ENCODE measurements at regions not wholly inside any gene's neighbourhood (a gene's known extent, or its start where the extent isn't known, plus 50 kb on each side); places are given as distances from the start of the nearest gene placed in this dataset.
"Not testable (repeated sequence)": the region's sequence is repeated elsewhere in the genome, so short reads cannot be mapped to it uniquely, and the experiment has no call there.

- TF ChIP-seq, protein P1, sequence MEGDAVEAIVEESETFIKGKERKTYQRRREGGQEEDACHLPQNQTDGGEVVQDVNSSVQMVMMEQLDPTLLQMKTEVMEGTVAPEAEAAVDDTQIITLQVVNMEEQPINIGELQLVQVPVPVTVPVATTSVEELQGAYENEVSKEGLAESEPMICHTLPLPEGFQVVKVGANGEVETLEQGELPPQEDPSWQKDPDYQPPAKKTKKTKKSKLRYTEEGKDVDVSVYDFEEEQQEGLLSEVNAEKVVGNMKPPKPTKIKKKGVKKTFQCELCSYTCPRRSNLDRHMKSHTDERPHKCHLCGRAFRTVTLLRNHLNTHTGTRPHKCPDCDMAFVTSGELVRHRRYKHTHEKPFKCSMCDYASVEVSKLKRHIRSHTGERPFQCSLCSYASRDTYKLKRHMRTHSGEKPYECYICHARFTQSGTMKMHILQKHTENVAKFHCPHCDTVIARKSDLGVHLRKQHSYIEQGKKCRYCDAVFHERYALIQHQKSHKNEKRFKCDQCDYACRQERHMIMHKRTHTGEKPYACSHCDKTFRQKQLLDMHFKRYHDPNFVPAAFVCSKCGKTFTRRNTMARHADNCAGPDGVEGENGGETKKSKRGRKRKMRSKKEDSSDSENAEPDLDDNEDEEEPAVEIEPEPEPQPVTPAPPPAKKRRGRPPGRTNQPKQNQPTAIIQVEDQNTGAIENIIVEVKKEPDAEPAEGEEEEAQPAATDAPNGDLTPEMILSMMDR (IDR thresholded peaks at IDR 0.05) = no peak
- H3K9me3 Mint-ChIP-seq = peaks cover 39% of the 10 kb centered on the region
- H3K27me3 Mint-ChIP-seq (ENCODE audit: insufficient read depth) = no peaks in the 10 kb centered on the region
Measured at GRCh38 chr16:5296176-5296575, 198.6 kb upstream of the EEF2KMT start.

GRCh38 chr16:5295304-5295703 is 197.7 kb upstream of the EEF2KMT start:
- peaks cover 41% of the 10 kb centered on the region for H3K9me3 Mint-ChIP-seq
- not testable (repeated sequence) for DNase-seq; H3K4me1 Mint-ChIP-seq (ENCODE audit: low read depth)

More at GRCh38 chr16:5296176-5296575, 198.6 kb upstream of the EEF2KMT start:
- no peaks in the 10 kb centered on the region for H3K4me1 Mint-ChIP-seq (ENCODE audit: low read depth)
- H3K36me3 Mint-ChIP-seq (ENCODE audit: low read depth) = no peaks in the 10 kb centered on the region
- no peak overlapping the region for H3K4me3 Mint-ChIP-seq
- DNase-seq = no peak
- H3K27ac Mint-ChIP-seq = no peak overlapping the region

DNA sequence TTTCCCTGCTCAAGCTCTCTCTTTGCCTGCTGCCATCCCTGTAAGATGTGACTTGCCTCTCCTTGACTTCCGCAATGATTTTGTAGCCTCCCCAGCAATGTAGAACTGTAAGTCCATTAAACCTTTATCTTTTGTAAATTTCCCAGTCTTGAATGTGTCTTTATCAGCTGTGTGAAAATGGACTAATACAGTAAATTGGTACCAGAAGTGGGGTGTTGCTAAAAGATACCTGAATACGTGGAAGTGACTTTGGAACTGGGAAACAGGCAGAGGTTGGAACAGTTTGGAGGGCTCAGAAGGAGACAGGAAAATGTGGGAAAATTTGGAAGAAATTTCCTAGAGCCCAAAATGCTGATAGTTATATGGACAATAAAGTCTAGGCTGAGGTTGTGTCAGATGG is 184.6 kb upstream of the EEF2KMT start:
- not testable (repeated sequence) for H3K4me3 Mint-ChIP-seq; H3K27ac Mint-ChIP-seq; DNase-seq; H3K27me3 Mint-ChIP-seq (ENCODE audit: insufficient read depth); H3K36me3 Mint-ChIP-seq (ENCODE audit: low read depth); H3K4me1 Mint-ChIP-seq (ENCODE audit: low read depth)
- H3K9me3 Mint-ChIP-seq = peaks cover 68% of the 10 kb centered on the region

More at GRCh38 chr16:5295304-5295703, 197.7 kb upstream of the EEF2KMT start:
- not testable (repeated sequence) for H3K27me3 Mint-ChIP-seq (ENCODE audit: insufficient read depth); H3K4me3 Mint-ChIP-seq; H3K36me3 Mint-ChIP-seq (ENCODE audit: low read depth); H3K27ac Mint-ChIP-seq

DNA sequence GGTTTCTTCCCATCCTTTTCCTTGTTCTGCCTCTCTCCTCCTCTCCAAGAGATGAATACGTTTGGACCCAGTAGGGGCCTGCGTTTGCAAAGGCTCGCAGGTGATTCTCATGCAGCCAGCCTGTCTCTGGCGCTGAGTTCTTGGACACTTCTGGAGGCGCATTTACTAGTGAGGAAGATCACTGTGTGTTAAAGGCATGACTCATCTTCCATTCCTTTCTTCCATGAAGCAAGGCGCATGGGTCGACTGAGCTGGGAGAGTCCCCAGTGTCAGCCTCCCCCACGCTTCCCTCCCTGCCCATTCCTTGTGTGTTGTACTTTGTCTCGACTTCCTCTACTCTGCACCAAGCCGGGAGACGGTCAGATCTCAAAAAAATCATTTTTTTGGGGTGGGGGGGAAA is 159.9 kb upstream of the EEF2KMT start:
- TF ChIP-seq, protein P1 (IDR thresholded peaks at IDR 0.05) = no peak
- no peak overlapping the region for H3K4me3 Mint-ChIP-seq
- no peak for DNase-seq
- H3K27ac Mint-ChIP-seq = no peak overlapping the region
- H3K4me1 Mint-ChIP-seq (ENCODE audit: low read depth) = no peaks in the 10 kb centered on the region
- H3K9me3 Mint-ChIP-seq = peaks cover 18% of the 10 kb centered on the region
- no peaks in the 10 kb centered on the region for H3K27me3 Mint-ChIP-seq (ENCODE audit: insufficient read depth)
- H3K36me3 Mint-ChIP-seq (ENCODE audit: low read depth) = peaks cover 3% of the 10 kb centered on the region; the same call in 1 of the 2 replicates

- Mint-ChIP-seq H3K27ac (no peak overlapping the region), H3K4me3 (no peak overlapping the region), H3K27me3 (ENCODE audit: insufficient read depth) (no peaks in the 10 kb centered on the region), H3K36me3 (ENCODE audit: low read depth) (peaks cover 3% of the 10 kb centered on the region; the same call in 1 of the 2 replicates), H3K9me3 (peaks cover 9% of the 10 kb centered on the region), H3K4me1 (ENCODE audit: low read depth) (no peaks in the 10 kb centered on the region)
- DNase-seq = no peak
- TF ChIP-seq, protein P1 (IDR thresholded peaks at IDR 0.05) = no peak
Measured at GRCh38 chr16:5252791-5253190, 155.2 kb upstream of the EEF2KMT start.

DNA sequence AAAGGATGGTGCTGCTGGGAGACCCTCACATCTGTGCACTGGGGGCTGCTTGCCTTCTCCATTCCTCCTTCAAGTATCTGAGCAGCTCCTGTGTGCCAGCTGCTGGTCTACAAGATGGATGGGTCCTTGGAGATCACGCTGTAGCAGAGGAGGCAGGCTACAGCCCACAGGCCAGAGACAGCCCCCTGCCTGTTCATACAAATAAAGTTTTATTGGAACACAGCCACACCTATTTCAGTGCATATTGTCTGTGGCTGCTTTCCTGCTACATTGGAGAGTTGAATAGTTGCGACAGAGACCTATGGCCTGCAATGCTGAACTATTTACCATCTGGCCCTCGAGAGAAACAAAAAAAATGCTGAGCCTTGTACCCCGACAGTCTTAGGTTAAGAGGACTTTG is 149.8 kb upstream of the EEF2KMT start:
- not testable (repeated sequence) for DNase-seq; H3K27ac Mint-ChIP-seq; H3K4me3 Mint-ChIP-seq; H3K27me3 Mint-ChIP-seq (ENCODE audit: insufficient read depth); H3K36me3 Mint-ChIP-seq (ENCODE audit: low read depth); H3K9me3 Mint-ChIP-seq; H3K4me1 Mint-ChIP-seq (ENCODE audit: low read depth)

- not testable (repeated sequence) for H3K9me3 Mint-ChIP-seq; H3K27ac Mint-ChIP-seq; H3K27me3 Mint-ChIP-seq (ENCODE audit: insufficient read depth); H3K4me3 Mint-ChIP-seq; DNase-seq; H3K36me3 Mint-ChIP-seq (ENCODE audit: low read depth); H3K4me1 Mint-ChIP-seq (ENCODE audit: low read depth)
Measured at GRCh38 chr16:5240278-5240626, 142.7 kb upstream of the EEF2KMT start.
